Kidney (tissue), 13 donors: ENCODE measurements at regions not wholly inside any gene's neighbourhood (a gene's known extent, or its start where the extent isn't known, plus 50 kb on each side); places are given as distances from the start of the nearest gene placed in this dataset.

ENCODE experiments used
- DNase-seq, 5 donors: peaks; one replicate each; pipeline ENCODE4 v3.0.0-alpha.2; 2013 to 2020
- FAIRE-seq: peaks from 2 replicates; lab custom pipeline; 2012; peaks lifted over from hg19 to GRCh38; lab: Jason Lieb, UNC
- H3K27ac ChIP-seq, 2 donors: one replicate each; pipeline ENCODE4 v1.7.0; 2013; ENCODE audit warnings: low read depth in 2 of 2, low read length in 2 of 2, inconsistent platforms in 1 of 2
- H3K27me3 ChIP-seq: one replicate; pipeline ENCODE4 v1.7.1; 2013; ENCODE audit warnings: low read length, inconsistent platforms; ENCODE audit not compliant: control insufficient read depth, insufficient read depth
- H3K36me3 ChIP-seq, 3 donors: one replicate each; pipeline versions ENCODE4 v1.7.0 to v1.7.1; 2013; ENCODE audit warnings: low read length in 3 of 3, control low read depth in 1 of 3, inconsistent platforms in 1 of 3; ENCODE audit not compliant: insufficient read depth in 3 of 3, control insufficient read depth in 2 of 3
- H3K4me1 ChIP-seq, 3 donors: one replicate each; pipeline versions ENCODE4 v1.7.0 to v1.7.1; 2013; ENCODE audit warnings: low read length in 3 of 3, inconsistent platforms in 1 of 3, low read depth in 1 of 3; ENCODE audit not compliant: control insufficient read depth in 2 of 3, insufficient read depth in 2 of 3
- H3K4me3 ChIP-seq, 3 donors: one replicate each; pipeline versions ENCODE4 v1.7.0 to v1.8.1; 2013; ENCODE audit warnings: low read length in 3 of 3, control low read depth in 1 of 3, inconsistent platforms in 1 of 3
- H3K9ac ChIP-seq, 3 donors: one replicate each; pipeline versions ENCODE4 v1.7.0 to v1.7.1; 2013; ENCODE audit warnings: low read length in 3 of 3, control low read depth in 1 of 3, inconsistent platforms in 1 of 3
- H3K9me3 ChIP-seq, 3 donors: one replicate each; pipeline versions ENCODE4 v1.7.0 to v1.7.1; 2013; ENCODE audit warnings: low read length in 3 of 3, control low read depth in 1 of 3, inconsistent platforms in 1 of 3; ENCODE audit not compliant: control insufficient read depth in 2 of 3, insufficient read depth in 1 of 3
- CTCF ChIP-seq: IDR thresholded peaks from 3 replicates; pipeline ENCODE4 v1.5.1; 2012; ENCODE audit warnings: mild to moderate bottlenecking, moderate library complexity, borderline replicate concordance; ENCODE audit not compliant: insufficient read depth; ENCODE audit errors: extremely low read depth
- intact Hi-C: fragments of 100-400 bp; cut with DNase I; formaldehyde crosslinking; loops from one replicate; pipeline ENCODE4 v1.11.1; 2022
- donor health status: control.
- donor health status: control.
- donor health status: control.
- donor health status: control.
- donor health status: control.
- donor health status: DM: yes; HTN: yes; CAD: no.
- donor health status: Normal renal cell carcinoma (clear cell type).

DNA sequence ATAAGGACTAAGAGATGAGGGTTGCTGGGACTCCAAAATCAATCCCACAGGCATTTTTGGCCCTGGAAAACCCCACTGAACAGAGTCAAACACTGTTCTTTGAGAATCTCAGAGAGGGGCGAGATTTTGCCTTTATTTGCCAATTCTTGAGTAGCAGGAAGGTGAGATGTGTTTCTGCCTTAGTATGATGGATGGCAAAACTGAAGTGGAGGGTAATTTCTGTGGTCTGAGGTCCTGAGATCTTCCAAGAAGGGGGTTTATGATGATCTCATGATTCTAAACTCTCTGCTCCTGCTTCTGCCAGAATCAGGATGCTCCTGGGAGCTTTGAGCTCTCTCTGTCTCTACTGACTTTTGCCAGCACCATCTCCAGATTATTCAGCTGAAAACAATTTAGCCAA lies 174.8 kb upstream of the CLINT1 start:
- Histone ChIP-seq H3K27me3 (no peaks in the 10 kb centered on the region), H3K4me1 (no peaks in the 10 kb centered on the region), H3K4me3 (no peak overlapping the region), H3K36me3 (no peaks in the 10 kb centered on the region), H3K9ac (no peak overlapping the region), H3K27ac (no peak overlapping the region), H3K9me3 (no peaks in the 10 kb centered on the region)
- FAIRE-seq (no peak), DNase-seq (no peak)
- intact Hi-C loops: no loop called here
- TF ChIP-seq CTCF: no peak

DNA sequence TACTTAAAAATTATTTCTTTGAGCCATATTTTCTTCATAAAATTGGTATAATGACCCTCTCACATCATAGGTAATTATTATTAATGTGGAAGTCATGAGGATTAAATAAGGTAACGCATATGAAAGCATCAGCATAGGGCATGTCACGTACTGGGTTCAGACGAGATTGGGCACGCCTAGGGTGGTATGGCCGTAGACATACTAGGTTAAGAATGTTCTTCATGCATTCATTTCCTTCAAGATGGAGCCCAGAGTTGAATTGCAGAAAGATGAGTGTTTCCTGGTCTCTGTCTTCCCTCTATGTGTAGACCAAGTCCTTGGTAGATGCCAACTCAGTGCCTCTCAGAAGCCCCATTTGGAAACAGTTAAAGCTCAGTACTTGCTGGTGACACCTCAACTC lies 174.1 kb upstream of the CLINT1 start:
- Histone ChIP-seq H3K27me3 (no peaks in the 10 kb centered on the region), H3K4me1 (no peaks in the 10 kb centered on the region), H3K9me3 (no peaks in the 10 kb centered on the region), H3K36me3 (no peaks in the 10 kb centered on the region), H3K27ac (no peak overlapping the region), H3K4me3 (no peak overlapping the region), H3K9ac (no peak overlapping the region)
- TF ChIP-seq CTCF: no peak
- FAIRE-seq (no peak), DNase-seq (no peak)
- intact Hi-C loops: no loop called here

- H3K4me3 ChIP-seq: no peak overlapping the region
- TF ChIP-seq CTCF: no peak
- H3K27ac ChIP-seq: no peak overlapping the region
- intact Hi-C loops: no loop called here
- no peaks in the 10 kb centered on the region for H3K36me3 ChIP-seq
- H3K9ac ChIP-seq: no peak overlapping the region
- H3K9me3 ChIP-seq: no peaks in the 10 kb centered on the region
- peaks cover 0 to 3% (median 1%) of the 10 kb centered on the region in 3 donors for H3K4me1 ChIP-seq
- FAIRE-seq (no peak), DNase-seq (no peak)
- H3K27me3 ChIP-seq: no peaks in the 10 kb centered on the region
These were observed 173.3 kb upstream of the CLINT1 start for GRCh38 chr5:158032246-158032645.
